Peyer's patch (tissue), 4 donors: ENCODE measurements at regions not wholly inside any gene's neighbourhood (a gene's known extent, or its start where the extent isn't known, plus 50 kb on each side); places are given as distances from the start of the nearest gene placed in this dataset.

Experiments used
- DNase-seq, 3 donors: peaks; one replicate each; pipeline ENCODE4 v3.0.0-alpha.2; 2017 to 2019
- H3K27ac ChIP-seq, 4 donors: fragments of 200-600 bp; sonication (generic); one replicate each; pipeline ENCODE4 v1.5.1; 2016 to 2019
- H3K27me3 ChIP-seq, 2 donors: fragments of 200-600 bp; sonication (generic); one replicate each; pipeline ENCODE4 v1.5.1; 2019
- H3K36me3 ChIP-seq, 3 donors: fragments of 200-600 bp; sonication (generic); one replicate each; pipeline ENCODE4 v1.5.1; 2016 to 2019
- H3K4me1 ChIP-seq, 4 donors: fragments of 200-600 bp; sonication (generic); one replicate each; pipeline ENCODE4 v1.5.1; 2016 to 2019
- H3K4me3 ChIP-seq, 4 donors: fragments of 200-600 bp; sonication (generic); 1 replicate in 3 of 4; 2 replicates in 1 of 4; pipeline ENCODE4 v1.5.1; 2016 to 2019; ENCODE audit warnings: mild to moderate bottlenecking in 1 of 4
- H3K9me3 ChIP-seq, 4 donors: fragments of 200-600 bp; sonication (generic); one replicate each; pipeline ENCODE4 v1.5.1; 2016 to 2019; ENCODE audit warnings: mild to moderate bottlenecking in 1 of 4
- CTCF ChIP-seq, 6 experiments: fragments of 450-650 bp in 4 of 6; fragments of 200-600 bp in 2 of 6; sonication (generic) in 1 of 6; IDR thresholded peaks; one replicate each; pipeline ENCODE4 v1.5.1; 2017 to 2019; ENCODE audit warnings: antibody characterized with exemption in 6 of 6, mild to moderate bottlenecking in 3 of 6, moderate library complexity in 1 of 6
- POLR2A ChIP-seq, 2 donors: fragments of 450-650 bp; IDR thresholded peaks; one replicate each; pipeline ENCODE4 v1.5.1; 2017; ENCODE audit warnings: antibody characterized with exemption in 2 of 2, mild to moderate bottlenecking in 2 of 2, moderate library complexity in 2 of 2

- no peaks in the 10 kb centered on the region for H3K4me1 ChIP-seq
- TF ChIP-seq POLR2A (IDR thresholded peaks at IDR 0.05) (no peak), CTCF (IDR thresholded peaks at IDR 0.05) (no peak)
- no peaks in the 10 kb centered on the region for H3K9me3 ChIP-seq
- H3K4me3 ChIP-seq = no peak overlapping the region
- H3K27me3 ChIP-seq = no peaks in the 10 kb centered on the region
- no peak overlapping the region for H3K27ac ChIP-seq
- no peaks in the 10 kb centered on the region for H3K36me3 ChIP-seq
- DNase-seq = no peak
Measured at GRCh38 chr2:191610756-191611155, 67.2 kb upstream of the NABP1 start.

GRCh38 chr2:191611614-191612013 is 66.3 kb upstream of the NABP1 start:
- peak in 2 of 3 donors; percentile 31 to 52 for DNase-seq
- no peaks in the 10 kb centered on the region for H3K27me3 ChIP-seq
- H3K4me1 ChIP-seq = no peaks in the 10 kb centered on the region
- H3K4me3 ChIP-seq = no peak overlapping the region
- no peak overlapping the region for H3K27ac ChIP-seq
- no peaks in the 10 kb centered on the region for H3K9me3 ChIP-seq
- no peak for TF ChIP-seq POLR2A (IDR thresholded peaks at IDR 0.05)
- TF ChIP-seq CTCF (IDR thresholded peaks at IDR 0.05) = no peak
- H3K36me3 ChIP-seq = no peaks in the 10 kb centered on the region

- Histone ChIP-seq H3K27me3 (no peaks in the 10 kb centered on the region), H3K9me3 (no peaks in the 10 kb centered on the region), H3K27ac (no peak overlapping the region), H3K4me1 (no peaks in the 10 kb centered on the region), H3K36me3 (no peaks in the 10 kb centered on the region), H3K4me3 (no peak overlapping the region)
- DNase-seq = no peak
- TF ChIP-seq POLR2A (IDR thresholded peaks at IDR 0.05) = no peak
- TF ChIP-seq CTCF (IDR thresholded peaks at IDR 0.05) = no peak
Measured at GRCh38 chr2:191612496-191612895, 65.4 kb upstream of the NABP1 start.

GRCh38 chr2:191614759-191615158 is 63.2 kb upstream of the NABP1 start:
- H3K4me1 ChIP-seq = peaks cover 0 to 7% (median 0%) of the 10 kb centered on the region in 4 donors
- H3K9me3 ChIP-seq = no peaks in the 10 kb centered on the region
- H3K4me3 ChIP-seq = no peak overlapping the region
- no peak overlapping the region for H3K27ac ChIP-seq
- H3K36me3 ChIP-seq = no peaks in the 10 kb centered on the region
- TF ChIP-seq POLR2A (IDR thresholded peaks at IDR 0.05) = no peak
- no peak for DNase-seq
- H3K27me3 ChIP-seq = no peaks in the 10 kb centered on the region

- DNase-seq = no peak
- TF ChIP-seq POLR2A (IDR thresholded peaks at IDR 0.05) = no peak
- no peak for TF ChIP-seq CTCF (IDR thresholded peaks at IDR 0.05)
- H3K27me3 ChIP-seq = no peaks in the 10 kb centered on the region
- no peaks in the 10 kb centered on the region for H3K9me3 ChIP-seq
- H3K4me1 ChIP-seq = peaks cover 0 to 7% (median 0%) of the 10 kb centered on the region in 4 donors
- no peaks in the 10 kb centered on the region for H3K36me3 ChIP-seq
- no peak overlapping the region for H3K27ac ChIP-seq
- no peak overlapping the region for H3K4me3 ChIP-seq
Measured at GRCh38 chr2:191615596-191615995, 62.3 kb upstream of the NABP1 start.

- Histone ChIP-seq H3K9me3 (no peaks in the 10 kb centered on the region), H3K4me3 (no peak overlapping the region), H3K27me3 (no peaks in the 10 kb centered on the region), H3K4me1 (peaks cover 0 to 7% (median 0%) of the 10 kb centered on the region in 4 donors), H3K27ac (peak overlapping the region in 2 of 4 donors; percentile 54 to 66), H3K36me3 (no peaks in the 10 kb centered on the region)
- peak in 2 of 3 donors; percentile 53 to 59 for DNase-seq
- TF ChIP-seq CTCF (IDR thresholded peaks at IDR 0.05) (no peak), POLR2A (IDR thresholded peaks at IDR 0.05) (no peak)
Measured at GRCh38 chr2:191617575-191617974, 60.4 kb upstream of the NABP1 start.
